ENCODE measurements at regions not wholly inside any gene's neighbourhood (a gene's known extent, or its start where the extent isn't known, plus 50 kb on each side); places are given as distances from the start of the nearest gene placed in this dataset.
"Not testable (repeated sequence)": the region's sequence is repeated elsewhere in the genome, so short reads cannot be mapped to it uniquely, and the experiment has no call there.

DNA sequence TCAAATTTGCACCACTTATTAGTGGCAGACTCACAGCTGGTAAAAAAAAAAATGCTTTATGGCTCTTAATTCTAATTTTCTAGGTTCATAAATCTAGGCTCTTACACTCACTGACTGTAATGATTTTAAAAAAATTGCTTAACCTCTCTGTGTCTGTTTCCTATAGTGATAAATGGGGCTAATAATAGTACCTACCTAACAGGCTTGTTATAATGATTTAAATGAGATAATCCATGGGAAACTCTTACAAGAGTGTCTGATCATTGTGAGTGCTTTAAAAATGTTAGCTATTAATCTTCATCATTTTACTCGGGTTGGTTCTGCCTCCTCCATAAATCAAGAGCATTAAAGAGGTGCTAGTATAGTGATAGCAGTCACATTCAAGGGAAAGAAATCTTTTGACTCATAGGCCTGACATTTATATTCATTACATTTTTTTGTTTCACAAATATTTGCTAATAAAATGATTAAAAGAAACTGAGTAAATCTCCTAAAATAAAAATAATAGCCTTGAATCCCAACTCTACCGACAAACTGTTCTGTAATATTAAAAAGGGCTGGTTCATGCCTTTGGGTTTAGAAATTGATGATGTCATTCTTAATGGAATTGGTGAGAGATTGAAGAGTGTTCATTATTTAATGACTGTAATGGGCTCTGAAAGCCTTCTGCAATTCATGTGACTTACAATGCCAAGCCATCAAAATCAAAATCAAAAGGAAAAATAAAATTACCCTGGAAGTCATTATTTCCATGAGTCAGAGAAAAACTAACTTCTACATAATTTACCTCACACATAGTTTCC is 93.9 kb upstream of the PALMD start:
- TF ChIP-seq, protein P1, sequence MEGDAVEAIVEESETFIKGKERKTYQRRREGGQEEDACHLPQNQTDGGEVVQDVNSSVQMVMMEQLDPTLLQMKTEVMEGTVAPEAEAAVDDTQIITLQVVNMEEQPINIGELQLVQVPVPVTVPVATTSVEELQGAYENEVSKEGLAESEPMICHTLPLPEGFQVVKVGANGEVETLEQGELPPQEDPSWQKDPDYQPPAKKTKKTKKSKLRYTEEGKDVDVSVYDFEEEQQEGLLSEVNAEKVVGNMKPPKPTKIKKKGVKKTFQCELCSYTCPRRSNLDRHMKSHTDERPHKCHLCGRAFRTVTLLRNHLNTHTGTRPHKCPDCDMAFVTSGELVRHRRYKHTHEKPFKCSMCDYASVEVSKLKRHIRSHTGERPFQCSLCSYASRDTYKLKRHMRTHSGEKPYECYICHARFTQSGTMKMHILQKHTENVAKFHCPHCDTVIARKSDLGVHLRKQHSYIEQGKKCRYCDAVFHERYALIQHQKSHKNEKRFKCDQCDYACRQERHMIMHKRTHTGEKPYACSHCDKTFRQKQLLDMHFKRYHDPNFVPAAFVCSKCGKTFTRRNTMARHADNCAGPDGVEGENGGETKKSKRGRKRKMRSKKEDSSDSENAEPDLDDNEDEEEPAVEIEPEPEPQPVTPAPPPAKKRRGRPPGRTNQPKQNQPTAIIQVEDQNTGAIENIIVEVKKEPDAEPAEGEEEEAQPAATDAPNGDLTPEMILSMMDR (IDR thresholded peaks at IDR 0.05; ENCODE audit: control insufficient read depth, extremely low read depth, insufficient read depth), result no peak
- H3K4me3 ChIP-seq (ENCODE audit: low read depth, low read length), result no peak overlapping the region
- no peak for DNase-seq (ENCODE audit: low read depth)

DNA sequence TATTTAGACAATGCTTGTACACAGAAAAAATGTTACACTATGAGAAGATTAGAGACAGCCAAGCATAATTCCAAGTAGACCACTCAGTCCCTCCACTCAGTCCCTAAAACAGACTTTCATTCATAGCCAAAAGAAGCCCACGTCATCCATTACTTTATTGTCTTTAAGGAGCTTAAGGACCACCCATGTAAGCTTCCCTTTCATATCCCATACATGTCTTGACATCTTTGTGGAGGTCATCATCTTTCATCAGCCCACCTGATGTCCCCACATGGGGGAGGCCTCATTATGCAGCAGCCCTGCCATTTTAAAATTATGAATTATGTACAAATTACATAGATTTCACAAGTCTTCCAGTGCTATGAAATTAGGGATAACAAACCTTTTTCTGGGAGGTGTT is 92.6 kb upstream of the PALMD start:
- no peak for DNase-seq (ENCODE audit: low read depth)
- TF ChIP-seq, protein P1 (IDR thresholded peaks at IDR 0.05; ENCODE audit: control insufficient read depth, extremely low read depth, insufficient read depth), result no peak
- H3K4me3 ChIP-seq (ENCODE audit: low read depth, low read length), result no peak overlapping the region

DNA sequence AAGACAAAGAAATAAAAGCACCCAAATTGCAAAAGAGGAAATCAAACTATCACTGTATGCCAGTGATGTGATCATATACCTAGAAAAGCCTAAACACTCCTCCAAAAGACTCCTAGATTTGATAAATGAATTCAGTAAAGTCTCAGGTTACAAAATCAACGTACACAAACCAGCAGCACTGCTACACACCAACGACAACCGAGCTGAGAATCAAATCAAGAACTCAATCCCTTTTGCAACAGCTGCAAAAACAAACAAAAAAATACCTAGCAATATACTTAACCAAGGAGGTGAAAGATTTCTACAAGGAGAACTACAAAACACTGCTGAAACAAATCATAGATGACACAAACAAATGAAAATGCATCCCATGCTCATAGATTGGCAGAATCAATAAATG is 92.1 kb upstream of the PALMD start:
- DNase-seq (ENCODE audit: low read depth); H3K4me3 ChIP-seq (ENCODE audit: low read depth, low read length): not testable (repeated sequence)

DNA sequence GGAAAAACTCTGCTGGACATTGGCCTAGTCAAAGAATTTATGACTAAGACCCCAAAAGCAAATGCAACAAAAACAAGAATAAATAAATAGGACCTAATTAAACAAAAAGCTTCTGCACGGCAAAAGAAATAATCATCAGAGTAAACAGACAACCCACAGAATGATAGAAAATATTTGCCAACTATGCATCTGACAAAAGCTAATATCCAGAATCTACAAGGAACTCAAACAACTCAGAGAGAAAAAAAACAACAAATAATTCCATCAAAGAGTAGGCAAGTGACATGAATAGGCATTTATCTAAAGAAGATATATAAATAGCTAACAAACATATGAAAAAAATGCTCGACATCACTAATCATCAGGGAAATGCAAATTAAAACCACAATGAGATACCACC is 91.2 kb upstream of the PALMD start:
- TF ChIP-seq, protein P1 (IDR thresholded peaks at IDR 0.05; ENCODE audit: control insufficient read depth, extremely low read depth, insufficient read depth), result no peak
- H3K4me3 ChIP-seq (ENCODE audit: low read depth, low read length), result no peak overlapping the region
- no peak for DNase-seq (ENCODE audit: low read depth)

DNA sequence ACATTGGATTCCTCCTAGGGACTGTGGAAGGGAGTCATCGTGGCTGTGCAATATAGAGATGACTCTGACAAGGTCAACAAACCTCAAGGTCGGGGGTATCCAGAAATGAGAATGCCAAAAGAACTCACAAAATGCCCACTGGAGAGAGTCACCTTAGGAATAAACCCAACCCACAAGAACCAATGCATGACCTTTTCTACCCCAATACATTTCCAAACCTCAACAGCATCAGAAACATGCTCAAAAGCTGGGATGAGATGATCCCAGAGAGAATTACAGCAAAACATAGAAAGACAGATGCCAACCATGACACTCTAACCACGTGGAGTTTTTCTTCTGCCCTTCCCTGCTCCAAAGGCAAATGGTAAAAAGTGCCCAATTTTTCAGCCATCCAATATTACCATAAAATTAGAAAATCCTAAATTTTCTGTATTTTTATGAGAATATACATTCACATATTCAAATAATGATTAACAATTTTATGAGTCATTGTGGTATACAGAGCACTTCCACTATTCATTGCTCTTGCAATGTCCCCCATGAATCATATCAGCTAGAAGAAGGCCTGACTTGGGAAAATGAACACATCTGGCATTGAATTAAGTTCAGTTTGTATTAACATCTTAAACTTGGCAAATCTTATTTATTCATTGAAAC is 88.2 kb upstream of the PALMD start:
- H3K4me3 ChIP-seq (ENCODE audit: low read depth, low read length), result no peak overlapping the region
- TF ChIP-seq, protein P1 (IDR thresholded peaks at IDR 0.05; ENCODE audit: control insufficient read depth, extremely low read depth, insufficient read depth), result no peak
- no peak for DNase-seq (ENCODE audit: low read depth)

DNA sequence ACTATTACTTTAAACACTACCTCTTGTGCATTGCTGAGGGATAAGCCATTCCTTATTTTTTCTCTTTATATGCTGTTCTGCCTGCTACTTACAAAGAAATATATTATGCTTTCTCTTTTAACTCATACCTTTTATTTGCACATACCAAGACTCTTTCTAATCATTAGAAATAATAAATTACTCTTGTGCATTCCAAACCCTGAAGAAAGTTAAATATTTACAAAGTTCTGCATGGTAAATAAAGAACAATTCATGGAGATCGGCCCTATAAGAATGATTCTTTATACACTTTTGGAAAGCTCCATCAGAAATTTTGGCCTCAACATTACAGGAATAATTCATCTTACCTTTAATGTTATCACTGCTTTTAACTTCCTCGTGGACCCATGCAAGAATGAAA is 86.7 kb upstream of the PALMD start:
- DNase-seq (ENCODE audit: low read depth), result no peak
- TF ChIP-seq, protein P1 (IDR thresholded peaks at IDR 0.05; ENCODE audit: control insufficient read depth, extremely low read depth, insufficient read depth), result no peak

DNA sequence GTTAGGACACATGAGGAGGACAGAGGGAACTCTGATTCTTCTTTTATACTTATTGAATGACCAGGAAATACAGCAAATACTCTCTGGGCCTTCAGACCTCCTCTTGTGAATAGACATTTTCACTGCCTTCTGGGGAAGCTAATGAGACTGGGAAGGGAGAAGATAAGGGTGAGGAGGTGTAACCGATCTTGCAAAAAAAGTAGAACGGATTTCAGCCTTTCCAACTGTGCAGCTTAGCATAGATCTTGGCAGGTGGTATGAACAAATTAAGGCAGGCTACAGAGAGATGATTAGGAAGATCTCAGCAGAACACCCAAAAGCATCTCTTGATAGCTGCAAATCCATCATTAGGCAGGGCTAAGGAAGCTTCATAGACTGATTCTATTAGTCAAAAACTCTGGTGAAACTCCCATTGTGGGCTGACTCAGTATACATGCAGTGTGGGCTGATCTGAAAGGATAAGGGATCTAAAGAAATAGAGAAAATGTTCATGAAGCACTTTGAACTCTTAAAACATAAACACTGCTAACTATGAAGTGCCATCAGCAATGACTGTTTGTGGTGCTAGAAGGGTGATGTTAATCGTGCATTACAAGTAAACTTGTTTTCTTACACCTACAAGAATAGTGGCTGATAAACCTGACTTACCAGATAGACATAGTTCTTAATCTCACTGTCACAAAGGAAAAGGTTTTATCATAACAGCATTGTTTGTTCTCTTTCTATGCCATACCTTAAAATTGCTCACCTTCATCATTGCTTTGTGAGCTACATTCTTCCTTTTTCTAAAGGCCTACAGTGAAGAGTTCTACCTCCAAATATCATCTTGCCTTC is 85.5 kb upstream of the PALMD start:
- no peak overlapping the region for H3K4me3 ChIP-seq (ENCODE audit: low read depth, low read length)
- TF ChIP-seq, protein P1 (IDR thresholded peaks at IDR 0.05; ENCODE audit: control insufficient read depth, extremely low read depth, insufficient read depth), result no peak
- DNase-seq (ENCODE audit: low read depth), result no peak

More for the DNA sequence above, 86.7 kb upstream of the PALMD start:
- H3K4me3 ChIP-seq (ENCODE audit: low read depth, low read length), result no peak overlapping the region
